ENCODE measurements at regions not wholly inside any gene's neighbourhood (a gene's known extent, or its start where the extent isn't known, plus 50 kb on each side); places are given as distances from the start of the nearest gene placed in this dataset.

DNA sequence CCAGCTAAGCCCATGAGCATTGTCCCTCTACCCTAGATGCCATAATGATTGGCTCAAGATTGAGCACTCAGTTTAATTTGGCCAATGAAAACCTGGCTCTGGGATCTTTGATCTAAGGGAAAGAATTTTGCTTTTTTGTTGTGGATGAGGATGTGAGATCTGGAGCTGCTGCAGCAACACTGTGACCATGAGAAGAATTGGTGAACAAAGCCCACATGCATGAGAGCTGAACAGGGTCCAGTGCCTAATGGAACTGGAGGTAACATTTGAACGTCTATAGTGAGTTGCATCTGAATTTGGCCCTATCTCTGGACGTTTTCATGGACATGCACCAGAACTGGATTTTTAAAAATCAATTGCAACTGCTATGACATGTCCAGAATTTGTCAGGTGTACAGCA is 338.6 kb downstream of the AACS start:
- TF ChIP-seq EZH2phosphoT487 (conservative IDR thresholded peaks at IDR 0.05; ENCODE audit: low read length): no peak
- TF ChIP-seq, protein P1, sequence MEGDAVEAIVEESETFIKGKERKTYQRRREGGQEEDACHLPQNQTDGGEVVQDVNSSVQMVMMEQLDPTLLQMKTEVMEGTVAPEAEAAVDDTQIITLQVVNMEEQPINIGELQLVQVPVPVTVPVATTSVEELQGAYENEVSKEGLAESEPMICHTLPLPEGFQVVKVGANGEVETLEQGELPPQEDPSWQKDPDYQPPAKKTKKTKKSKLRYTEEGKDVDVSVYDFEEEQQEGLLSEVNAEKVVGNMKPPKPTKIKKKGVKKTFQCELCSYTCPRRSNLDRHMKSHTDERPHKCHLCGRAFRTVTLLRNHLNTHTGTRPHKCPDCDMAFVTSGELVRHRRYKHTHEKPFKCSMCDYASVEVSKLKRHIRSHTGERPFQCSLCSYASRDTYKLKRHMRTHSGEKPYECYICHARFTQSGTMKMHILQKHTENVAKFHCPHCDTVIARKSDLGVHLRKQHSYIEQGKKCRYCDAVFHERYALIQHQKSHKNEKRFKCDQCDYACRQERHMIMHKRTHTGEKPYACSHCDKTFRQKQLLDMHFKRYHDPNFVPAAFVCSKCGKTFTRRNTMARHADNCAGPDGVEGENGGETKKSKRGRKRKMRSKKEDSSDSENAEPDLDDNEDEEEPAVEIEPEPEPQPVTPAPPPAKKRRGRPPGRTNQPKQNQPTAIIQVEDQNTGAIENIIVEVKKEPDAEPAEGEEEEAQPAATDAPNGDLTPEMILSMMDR (IDR thresholded peaks at IDR 0.05; ENCODE audit: insufficient read depth, low read length, poor library complexity, severe bottlenecking): no peak
